KOPT-K1 (cell line): ENCODE measurements at regions not wholly inside any gene's neighbourhood (a gene's known extent, or its start where the extent isn't known, plus 50 kb on each side); places are given as distances from the start of the nearest gene placed in this dataset.
"Not testable (repeated sequence)": the region's sequence is repeated elsewhere in the genome, so short reads cannot be mapped to it uniquely, and the experiment has no call there.

Source experiments
- H3K27ac ChIP-seq: fragments of 200-600 bp; sonication (generic); 2 replicates; pipeline ENCODE4 v1.5.1; 2016; ENCODE audit warnings: antibody characterized with exemption, mild to moderate bottlenecking, low read depth, low read length; ENCODE audit not compliant: poor library complexity, severe bottlenecking
- H3K36me3 ChIP-seq: fragments of 200-600 bp; sonication (generic); 2 replicates; pipeline ENCODE4 v1.5.1; 2017; ENCODE audit warnings: antibody characterized with exemption, mild to moderate bottlenecking, low read length, moderate library complexity; ENCODE audit not compliant: insufficient read depth
- H3K9me3 ChIP-seq: fragments of 200-600 bp; sonication (generic); 2 replicates; pipeline ENCODE4 v1.5.1; 2017; ENCODE audit warnings: antibody characterized with exemption, low read length, mild to moderate bottlenecking; ENCODE audit not compliant: insufficient read depth, poor library complexity, severe bottlenecking

DNA sequence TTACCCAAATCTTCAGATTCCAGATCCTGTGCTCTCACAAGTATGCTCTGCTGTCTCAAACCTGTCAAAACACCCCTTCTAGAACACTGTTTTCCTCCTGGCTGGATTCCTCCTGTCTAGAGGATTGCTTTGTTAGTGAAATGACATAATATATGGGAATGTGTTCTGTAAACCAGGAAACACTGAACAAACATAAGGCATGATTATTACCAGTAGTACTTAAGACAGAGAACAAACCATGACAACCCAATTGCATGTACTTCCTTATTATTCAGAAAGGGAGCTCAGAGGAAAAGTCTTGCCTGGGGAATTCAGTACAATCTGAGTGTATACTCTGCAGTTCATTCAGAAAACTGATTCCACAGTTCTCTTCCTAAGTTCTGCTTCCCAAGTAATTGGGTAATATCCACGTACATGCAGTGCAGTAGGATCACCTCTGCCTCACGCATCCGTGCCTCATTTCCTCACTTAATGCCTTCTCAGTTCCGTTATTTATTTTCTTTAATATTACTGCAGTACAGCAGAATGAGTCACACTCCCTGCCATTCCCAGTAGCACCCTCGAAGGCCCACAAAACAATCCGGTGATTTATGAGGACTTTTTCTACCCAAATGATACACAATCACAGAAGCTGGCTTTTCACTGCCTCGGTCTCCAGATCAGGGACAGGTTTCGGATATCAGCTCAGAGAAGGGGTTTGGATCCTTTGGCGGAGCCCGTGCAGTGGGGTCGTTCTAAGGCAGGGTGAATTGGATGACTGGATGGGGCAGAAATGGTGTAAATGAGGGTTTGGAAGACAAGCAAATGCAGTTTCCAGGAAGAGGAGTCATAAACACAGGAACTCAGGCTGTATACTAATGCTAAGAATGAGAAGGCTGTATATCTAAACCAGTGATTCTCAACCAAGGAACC, 896.9 kb downstream of the KCNA4 start:
- Histone ChIP-seq H3K36me3 (no peaks in the 10 kb centered on the region), H3K9me3 (no peaks in the 10 kb centered on the region), H3K27ac (no peak overlapping the region)

DNA sequence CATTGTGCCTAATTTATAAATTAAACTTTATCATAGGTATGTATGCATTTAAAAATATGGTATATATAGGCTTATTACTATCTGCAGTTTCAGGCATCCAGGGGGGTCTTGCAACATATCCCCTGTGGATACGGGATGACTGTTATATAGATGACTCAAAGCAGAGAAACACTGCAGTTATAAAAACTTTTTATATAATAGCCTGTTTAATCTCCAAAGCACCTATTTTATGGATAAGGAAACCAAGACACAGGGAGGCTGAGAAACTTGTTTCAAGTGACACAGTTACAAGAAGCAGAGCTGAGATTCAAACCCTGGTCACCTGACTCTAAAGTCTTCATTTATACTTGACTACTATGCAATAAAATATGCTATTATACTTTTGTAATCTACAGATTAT, 897.7 kb downstream of the KCNA4 start:
- Histone ChIP-seq H3K27ac (no peak overlapping the region), H3K9me3 (no peaks in the 10 kb centered on the region), H3K36me3 (no peaks in the 10 kb centered on the region)

DNA sequence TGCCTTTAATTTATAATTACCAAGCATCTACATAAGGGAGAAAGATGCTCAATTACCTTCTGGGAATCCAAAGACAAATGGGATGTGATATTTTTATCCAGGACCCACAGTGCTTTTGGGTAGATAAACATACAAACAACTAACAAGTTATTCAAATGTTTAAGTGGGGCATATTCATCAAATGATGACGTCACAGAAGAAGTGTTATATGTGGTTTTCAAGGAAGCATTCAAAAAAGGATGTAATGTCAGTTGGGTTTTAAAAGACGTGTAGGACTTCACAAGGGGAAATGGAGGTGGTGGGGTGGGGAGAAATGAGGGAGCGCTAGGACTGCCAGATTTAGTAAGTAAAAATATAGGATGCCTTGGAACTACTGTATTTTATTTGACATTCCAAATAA, 915.9 kb downstream of the KCNA4 start:
- Histone ChIP-seq H3K9me3 (no peaks in the 10 kb centered on the region), H3K36me3 (no peaks in the 10 kb centered on the region), H3K27ac (no peak overlapping the region)

DNA sequence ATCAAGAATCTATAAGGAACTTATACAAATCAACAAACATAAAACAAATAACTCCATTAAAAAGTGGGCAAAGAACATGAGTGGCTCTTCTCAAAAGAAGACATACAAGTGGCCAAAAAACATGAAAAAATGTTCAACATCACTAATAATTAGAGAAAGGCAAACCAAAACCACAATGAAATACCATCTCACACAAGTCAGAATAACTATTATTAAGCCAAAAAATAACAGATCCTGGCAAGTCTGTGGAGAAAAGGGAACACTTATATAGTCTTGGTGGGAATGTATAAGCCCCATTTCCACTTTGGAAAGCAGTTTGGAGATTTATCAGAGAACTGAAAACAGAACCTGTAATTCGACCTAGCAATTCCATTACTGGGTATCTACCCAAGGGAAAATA, 921.0 kb downstream of the KCNA4 start:
- Histone ChIP-seq H3K36me3 (no peaks in the 10 kb centered on the region), H3K27ac (no peak overlapping the region)

DNA sequence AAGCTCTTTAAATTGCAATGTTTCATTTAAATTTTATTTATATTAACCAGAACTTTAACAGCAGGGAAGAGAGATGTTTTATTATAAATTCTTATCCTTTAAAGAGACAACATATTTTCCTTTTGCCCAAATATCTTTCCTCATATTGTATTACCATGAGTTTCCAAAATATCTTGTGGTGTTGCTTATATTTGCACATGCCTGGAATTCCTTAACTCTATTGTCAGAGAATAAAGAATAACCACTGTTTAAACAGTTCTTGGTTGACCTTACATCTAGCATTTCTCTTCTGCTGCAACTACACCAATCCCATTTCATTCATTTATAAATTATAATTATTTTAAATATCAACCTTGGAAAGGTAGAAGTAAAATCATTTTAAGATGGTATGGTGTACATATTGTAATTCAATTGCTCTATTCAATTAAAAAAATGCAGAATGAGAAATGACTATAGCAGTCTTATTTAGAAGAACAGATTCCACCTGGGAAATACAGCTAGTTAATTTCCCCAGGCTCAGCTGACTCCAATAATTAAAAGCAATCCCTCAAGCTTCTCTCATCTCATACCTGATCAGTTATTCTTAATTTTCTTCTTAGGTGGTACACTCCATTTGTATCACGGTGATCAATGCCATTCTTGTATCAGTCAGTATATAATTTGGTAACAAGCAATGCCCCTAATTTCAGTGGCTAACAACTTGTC, 923.3 kb downstream of the KCNA4 start:
- no peaks in the 10 kb centered on the region for H3K9me3 ChIP-seq
- H3K36me3 ChIP-seq, result no peaks in the 10 kb centered on the region
- H3K27ac ChIP-seq, result no peak overlapping the region

More for the DNA sequence above, 921.0 kb downstream of the KCNA4 start:
- no peaks in the 10 kb centered on the region for H3K9me3 ChIP-seq

DNA sequence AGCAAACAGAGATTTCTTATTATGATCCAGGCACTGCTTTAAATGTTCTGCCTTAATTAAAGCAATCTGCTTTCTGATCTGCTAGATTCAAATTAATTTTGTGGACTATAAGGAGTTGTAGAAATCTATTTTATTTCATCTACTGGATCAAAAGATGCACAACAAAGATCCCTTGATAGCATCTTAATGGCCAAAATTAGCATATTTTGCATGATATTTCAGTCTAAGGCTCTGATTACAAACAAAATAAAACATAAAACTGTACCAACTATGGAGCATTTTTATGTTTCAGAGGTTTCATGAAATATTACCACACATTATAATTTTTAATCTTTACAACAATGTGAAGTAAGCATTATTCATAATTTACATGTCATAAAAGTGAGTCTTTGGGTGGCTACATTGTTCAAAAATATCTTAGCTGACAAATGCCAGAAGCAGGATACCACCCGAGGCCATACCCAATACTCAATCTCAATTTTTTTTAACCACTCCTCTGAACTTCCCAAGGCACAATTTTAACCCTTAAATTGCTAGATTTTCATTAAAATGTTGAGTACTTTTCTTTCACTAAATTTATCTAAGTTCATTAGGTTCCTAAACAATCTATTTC, 929.5 kb downstream of the KCNA4 start:
- no peaks in the 10 kb centered on the region for H3K36me3 ChIP-seq
- no peak overlapping the region for H3K27ac ChIP-seq
- H3K9me3 ChIP-seq, result no peaks in the 10 kb centered on the region

DNA sequence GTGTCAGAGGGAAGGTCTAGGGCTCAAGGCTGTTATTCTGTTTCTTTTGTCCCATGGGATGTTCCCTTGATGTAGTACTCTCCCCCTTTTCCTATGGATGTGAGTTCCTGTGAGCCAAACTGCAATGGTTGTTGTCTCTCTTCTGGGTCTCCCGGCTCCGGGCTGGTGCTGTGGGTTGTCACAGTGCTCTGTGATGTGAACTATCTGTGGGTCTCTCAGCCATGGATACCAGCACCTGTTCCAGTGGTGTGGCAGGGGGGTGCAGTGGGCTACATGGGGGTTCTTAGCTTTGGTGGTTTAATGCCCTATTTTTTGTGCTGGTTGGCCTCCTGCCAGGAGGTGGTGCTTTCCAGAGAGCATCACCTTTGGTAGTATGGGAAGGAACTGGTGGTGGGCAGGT, 941.1 kb downstream of the KCNA4 start:
- Histone ChIP-seq H3K36me3 (no peaks in the 10 kb centered on the region), H3K27ac (no peak overlapping the region), H3K9me3 (no peaks in the 10 kb centered on the region)

DNA sequence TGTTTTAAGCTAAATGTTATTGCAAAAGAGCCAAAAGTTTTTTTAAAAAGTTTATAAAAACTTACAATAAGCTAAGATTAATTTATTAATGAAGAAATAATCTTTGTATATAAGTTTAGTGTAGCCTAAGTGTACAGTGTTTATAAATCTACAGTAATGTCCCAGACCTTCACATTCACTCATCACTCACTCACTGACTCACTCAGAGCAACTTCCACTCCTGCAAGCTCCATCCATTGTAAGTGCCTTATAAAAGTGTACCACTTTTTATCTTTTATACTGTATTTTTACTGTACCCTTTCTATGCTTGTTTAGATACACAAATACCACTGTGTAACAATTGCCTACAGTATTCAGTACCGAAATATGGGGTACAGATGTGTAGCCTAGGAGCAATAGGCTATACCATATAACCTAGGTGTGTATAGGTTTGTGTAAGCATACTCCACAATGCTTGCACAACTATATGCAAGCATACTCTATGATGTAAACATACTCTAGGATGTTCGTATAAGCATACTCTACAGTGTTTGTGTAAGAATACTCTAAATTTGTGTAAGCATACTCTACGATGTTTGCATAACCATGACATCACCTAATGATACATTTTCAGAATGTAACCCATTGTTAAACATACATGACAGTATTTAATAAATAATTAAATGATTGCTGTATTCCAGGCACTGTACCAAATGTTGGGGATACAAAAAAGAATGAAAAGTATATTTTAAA, 953.0 kb downstream of the KCNA4 start:
- H3K9me3 ChIP-seq, result no peaks in the 10 kb centered on the region
- H3K36me3 ChIP-seq, result no peaks in the 10 kb centered on the region
- no peak overlapping the region for H3K27ac ChIP-seq

DNA sequence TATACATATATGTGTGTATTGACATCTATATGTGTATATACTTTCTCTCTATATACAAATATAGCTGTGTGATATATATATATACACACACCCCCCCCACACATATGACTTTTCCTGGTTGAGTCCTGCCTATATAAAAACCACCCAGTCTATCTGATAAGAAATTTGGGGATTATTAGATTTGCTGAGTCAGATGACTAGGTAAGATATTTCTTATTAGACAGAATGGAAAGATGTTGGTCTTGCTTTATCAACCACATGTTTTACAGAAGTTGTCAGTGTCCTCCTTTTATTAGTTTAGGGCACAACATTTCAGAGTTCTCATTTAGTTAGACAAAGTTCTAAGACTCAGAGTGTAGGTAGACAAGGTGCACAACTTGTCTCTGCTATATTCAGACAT, 953.3 kb downstream of the METTL15 start:
- H3K9me3 ChIP-seq, result no peaks in the 10 kb centered on the region
- H3K27ac ChIP-seq, result no peak overlapping the region

DNA sequence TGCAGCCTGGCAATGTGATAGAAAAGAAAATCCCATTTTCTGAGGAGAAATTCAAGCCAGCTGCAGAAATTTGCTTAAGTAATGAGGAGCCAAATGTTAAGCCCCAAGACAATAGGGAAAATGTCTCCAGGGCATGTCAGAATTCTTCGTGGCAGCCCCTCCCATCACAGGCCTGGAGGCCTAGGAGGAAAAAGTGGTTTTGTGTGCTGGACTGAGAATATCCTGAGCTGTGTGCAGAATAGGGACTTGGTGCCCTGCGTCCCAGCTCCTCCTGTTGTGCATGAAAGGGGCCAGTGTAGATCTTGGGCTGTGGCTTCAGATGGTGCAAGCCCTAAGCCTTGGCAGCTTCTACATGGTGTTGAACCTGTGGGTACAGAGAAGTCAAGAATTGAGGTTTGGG, 948.3 kb downstream of the METTL15 start:
- H3K9me3 ChIP-seq, H3K36me3 ChIP-seq, H3K27ac ChIP-seq: not testable (repeated sequence)

More for the DNA sequence above, 953.3 kb downstream of the METTL15 start:
- H3K36me3 ChIP-seq, result no peaks in the 10 kb centered on the region

DNA sequence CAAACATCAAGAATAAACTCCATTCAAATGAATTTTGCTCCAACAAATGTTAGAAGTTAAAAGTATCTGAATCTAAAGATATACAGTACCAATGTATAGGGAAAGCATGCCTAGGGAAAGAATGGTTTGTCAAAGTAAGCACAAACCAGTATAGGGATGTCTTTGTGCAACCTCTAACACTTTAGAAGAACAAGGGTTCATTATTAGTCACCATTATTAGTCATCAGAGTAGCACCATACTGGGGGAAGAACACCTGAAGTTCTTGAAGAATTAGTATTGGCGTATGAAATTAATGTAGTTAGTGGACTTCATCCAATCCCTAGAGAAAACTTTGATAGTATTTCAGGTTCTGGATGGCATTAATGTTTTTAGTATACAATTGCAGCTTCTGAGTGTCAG, 943.7 kb downstream of the METTL15 start:
- no peaks in the 10 kb centered on the region for H3K9me3 ChIP-seq
- H3K27ac ChIP-seq, result no peak overlapping the region
- no peaks in the 10 kb centered on the region for H3K36me3 ChIP-seq

DNA sequence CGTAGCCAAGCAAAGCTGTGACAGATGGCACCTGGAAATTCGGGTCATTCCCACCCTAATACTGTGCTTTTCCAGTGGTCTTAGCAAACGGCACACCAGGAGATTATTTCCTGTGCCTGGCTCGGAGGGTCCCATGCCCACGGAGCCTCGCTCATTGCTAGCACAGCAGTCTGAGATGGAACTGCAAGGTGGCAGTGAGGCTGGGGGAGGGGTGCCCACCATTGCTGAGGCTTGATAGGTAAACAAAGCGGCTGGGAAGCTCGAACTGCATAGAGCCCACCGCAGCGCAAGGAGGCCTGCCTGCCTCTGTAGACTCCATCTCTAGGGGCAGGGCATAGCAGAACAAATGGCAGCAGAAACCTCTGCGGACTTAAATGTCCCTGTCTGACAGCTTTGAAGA, 942.8 kb downstream of the METTL15 start:
- not testable (repeated sequence) for H3K36me3 ChIP-seq, H3K9me3 ChIP-seq, H3K27ac ChIP-seq

DNA sequence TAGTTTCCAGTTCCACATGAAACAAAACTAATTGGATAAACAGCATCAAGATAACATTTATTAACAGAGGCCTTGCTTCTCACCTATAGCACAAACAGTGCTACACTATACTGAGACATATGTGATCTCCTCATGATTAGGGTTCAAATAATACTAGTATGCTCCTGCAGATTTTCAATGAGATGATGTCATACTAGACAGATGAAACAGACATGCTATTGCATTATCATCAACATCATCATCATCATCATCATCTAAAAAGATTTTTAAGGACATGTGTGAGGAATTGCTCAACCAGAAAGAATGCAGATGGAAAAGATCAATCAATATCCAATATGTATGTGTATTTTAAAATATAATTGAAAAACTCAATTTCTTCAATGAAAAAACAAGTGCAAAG, 932.3 kb downstream of the METTL15 start:
- H3K27ac ChIP-seq, result no peak overlapping the region
- H3K36me3 ChIP-seq, result no peaks in the 10 kb centered on the region
- H3K9me3 ChIP-seq, result no peaks in the 10 kb centered on the region

DNA sequence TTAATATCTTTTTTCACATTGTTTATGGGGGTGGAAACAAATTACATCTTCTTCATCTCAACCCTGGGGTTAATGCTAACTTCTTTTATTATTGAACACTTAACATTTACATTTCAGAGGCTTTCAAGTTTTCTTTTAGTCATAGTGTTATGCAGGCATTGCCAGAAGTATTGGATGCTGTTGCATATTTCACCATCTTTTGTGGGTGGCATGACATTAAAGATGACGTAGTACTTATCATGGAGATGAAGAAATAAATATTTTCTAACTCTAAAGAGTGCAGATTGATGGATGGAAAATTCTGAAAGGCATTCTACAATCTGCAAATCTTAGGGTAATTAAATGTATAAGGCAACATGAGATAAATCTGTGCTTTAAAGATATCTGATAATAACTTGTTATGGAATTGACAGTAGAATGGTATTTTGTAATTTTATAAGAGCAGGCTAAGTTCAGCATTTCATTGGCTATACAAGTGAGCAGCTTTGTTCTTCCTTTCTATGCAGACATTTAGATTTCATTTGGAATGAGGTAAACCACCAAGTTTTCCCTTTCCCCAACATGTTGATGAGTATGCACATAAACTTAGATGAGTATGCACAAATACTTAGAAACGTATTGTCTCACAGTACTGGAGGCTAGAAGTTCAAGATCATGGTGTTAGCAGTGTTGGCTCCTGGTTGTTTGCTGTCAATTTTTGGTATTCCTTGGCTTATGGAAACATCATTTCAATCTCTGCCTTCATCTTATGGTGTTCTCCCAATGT, 924.4 kb downstream of the METTL15 start:
- Histone ChIP-seq H3K9me3 (peaks cover 11% of the 10 kb centered on the region), H3K36me3 (no peaks in the 10 kb centered on the region), H3K27ac (no peak overlapping the region)
